ENCODE measurements at regions not wholly inside any gene's neighbourhood (a gene's known extent, or its start where the extent isn't known, plus 50 kb on each side); places are given as distances from the start of the nearest gene placed in this dataset.

- TF ChIP-seq CTCF (IDR thresholded peaks at IDR 0.05) (no peak), POLR2A (IDR thresholded peaks at IDR 0.05) (no peak)
These were observed 312.2 kb upstream of the MGAT5 start for GRCh38 chr2:133941666-133942065.
